ENCODE measurements at regions not wholly inside any gene's neighbourhood (a gene's known extent, or its start where the extent isn't known, plus 50 kb on each side); places are given as distances from the start of the nearest gene placed in this dataset.

DNA sequence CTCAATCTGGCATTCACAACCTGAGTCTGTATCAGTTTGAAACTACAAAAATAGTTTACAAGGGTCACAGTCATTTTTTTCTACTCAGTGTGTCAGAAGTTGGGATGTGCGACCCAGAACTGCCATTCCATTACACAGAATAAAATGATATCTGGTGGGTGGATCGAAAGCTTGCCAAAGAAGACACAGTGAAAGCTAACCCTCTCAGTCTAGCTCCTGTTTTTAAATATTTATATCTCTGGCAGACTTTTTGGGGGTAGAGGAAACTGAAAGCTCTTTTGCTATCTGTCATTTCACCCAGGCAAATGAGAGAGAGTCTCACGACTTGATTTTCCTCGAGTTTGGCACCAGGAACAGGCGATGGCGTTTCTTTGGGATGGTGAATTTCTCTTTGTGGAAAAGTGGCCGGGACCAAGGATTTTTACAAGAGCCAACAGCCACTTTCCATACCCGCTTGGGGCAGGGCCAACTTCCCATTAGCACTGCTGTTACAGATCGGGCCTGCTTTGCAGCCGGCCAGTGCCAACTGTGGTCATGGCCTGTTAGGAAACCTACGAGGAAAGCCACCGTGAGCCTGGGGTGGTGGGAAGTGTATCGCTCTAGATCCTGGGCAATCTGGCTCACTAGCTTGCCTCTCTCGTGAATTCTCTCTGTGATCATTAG lies 185.5 kb upstream of the NFIA start:
- H3K27ac Mint-ChIP-seq, result no peak overlapping the region
- H3K36me3 Mint-ChIP-seq, result no peaks in the 10 kb centered on the region
- no peak overlapping the region for H3K4me3 Mint-ChIP-seq
- H3K9me3 Mint-ChIP-seq (ENCODE audit: low read depth), result no peaks in the 10 kb centered on the region
- no peaks in the 10 kb centered on the region for H3K4me1 Mint-ChIP-seq (ENCODE audit: low read depth)
- H3K27me3 Mint-ChIP-seq, result peaks cover 3% of the 10 kb centered on the region

DNA sequence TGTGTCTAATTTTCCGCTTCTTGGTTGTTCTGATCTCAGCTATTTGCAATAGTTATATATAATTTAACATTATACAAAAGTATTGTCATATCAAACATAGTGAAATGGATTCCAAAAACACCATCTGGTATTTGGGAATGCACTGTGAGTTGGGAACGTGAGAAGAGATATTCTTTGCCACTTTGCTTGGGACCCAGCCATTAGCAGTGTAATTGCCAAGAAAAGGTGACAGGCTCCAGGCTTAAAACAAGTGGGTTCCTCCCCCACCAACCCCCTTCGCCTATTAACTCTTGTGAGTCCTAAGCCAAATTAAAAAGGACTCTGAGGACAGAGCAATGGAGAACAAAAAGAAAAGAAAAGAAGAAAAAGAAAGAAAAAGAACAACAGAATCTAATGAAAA lies 186.7 kb upstream of the NFIA start:
- H3K27ac Mint-ChIP-seq, result no peak overlapping the region
- H3K36me3 Mint-ChIP-seq, result no peaks in the 10 kb centered on the region
- H3K27me3 Mint-ChIP-seq, result peaks cover 3% of the 10 kb centered on the region
- H3K9me3 Mint-ChIP-seq (ENCODE audit: low read depth), result no peaks in the 10 kb centered on the region
- H3K4me3 Mint-ChIP-seq, result no peak overlapping the region
- H3K4me1 Mint-ChIP-seq (ENCODE audit: low read depth), result no peaks in the 10 kb centered on the region

DNA sequence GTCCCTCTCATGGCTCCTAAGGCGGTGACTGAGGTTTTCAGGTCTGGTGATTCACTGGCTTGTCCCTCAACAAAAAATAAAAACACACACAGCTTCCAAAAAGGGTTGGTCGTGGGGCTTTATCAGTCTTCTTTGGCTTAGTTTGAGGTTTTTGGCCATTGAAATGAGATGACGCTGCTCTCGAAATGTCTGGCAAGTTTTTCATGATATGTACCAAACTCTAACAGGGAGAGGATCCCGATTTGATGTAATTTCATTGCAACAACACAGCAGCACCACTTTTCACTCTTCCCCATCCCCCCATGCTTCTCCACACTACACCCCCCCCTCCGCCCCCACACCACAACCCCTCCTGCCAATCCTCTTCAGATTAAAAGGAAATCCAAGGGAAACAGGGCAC lies 187.1 kb upstream of the NFIA start:
- H3K27ac Mint-ChIP-seq, result no peak overlapping the region
- H3K27me3 Mint-ChIP-seq, result peaks cover 3% of the 10 kb centered on the region
- no peaks in the 10 kb centered on the region for H3K36me3 Mint-ChIP-seq
- no peak overlapping the region for H3K4me3 Mint-ChIP-seq
- H3K4me1 Mint-ChIP-seq (ENCODE audit: low read depth), result no peaks in the 10 kb centered on the region
- no peaks in the 10 kb centered on the region for H3K9me3 Mint-ChIP-seq (ENCODE audit: low read depth)

DNA sequence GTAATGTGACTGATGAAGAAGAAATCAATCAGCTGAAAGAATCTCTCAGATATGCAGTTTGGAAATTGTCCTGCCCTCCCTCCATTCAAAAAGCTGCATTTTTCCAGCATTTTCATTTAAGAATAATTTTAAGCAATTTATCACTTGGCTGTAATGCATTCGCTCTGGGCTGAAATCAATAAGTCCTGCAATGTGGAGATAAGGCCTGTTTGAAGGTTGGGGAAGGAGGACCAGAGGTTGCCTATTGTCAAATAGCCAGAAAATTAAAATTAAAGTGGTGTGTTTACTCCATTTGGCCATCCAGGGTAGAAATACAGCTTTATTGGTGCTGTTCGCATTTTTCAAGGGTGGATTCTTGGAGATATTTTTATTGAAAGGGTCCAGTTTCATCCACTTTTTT lies 187.6 kb upstream of the NFIA start:
- Mint-ChIP-seq H3K27me3 (peaks cover 3% of the 10 kb centered on the region), H3K9me3 (ENCODE audit: low read depth) (no peaks in the 10 kb centered on the region), H3K36me3 (no peaks in the 10 kb centered on the region), H3K4me3 (no peak overlapping the region), H3K4me1 (ENCODE audit: low read depth) (no peaks in the 10 kb centered on the region), H3K27ac (no peak overlapping the region)

DNA sequence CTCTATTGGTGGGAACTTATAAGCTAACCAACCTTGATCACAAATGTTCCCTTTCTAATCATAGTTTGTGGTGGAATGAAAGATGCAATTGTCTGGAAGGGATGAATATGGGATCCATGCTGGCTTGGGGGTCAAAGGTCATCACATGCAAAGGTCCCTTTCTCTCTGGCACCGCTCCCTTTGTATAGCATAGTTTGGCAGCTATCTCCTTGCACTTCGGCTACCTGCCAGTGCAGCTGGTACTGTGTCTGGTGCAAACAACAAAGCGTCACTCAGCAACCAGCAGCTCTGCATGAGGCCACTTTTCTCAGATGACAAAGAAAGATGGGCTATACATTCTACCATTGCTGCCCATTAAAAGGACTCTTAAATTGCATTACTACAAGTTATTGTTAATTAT lies 188.2 kb upstream of the NFIA start:
- Mint-ChIP-seq H3K4me3 (no peak overlapping the region), H3K4me1 (ENCODE audit: low read depth) (no peaks in the 10 kb centered on the region), H3K27ac (no peak overlapping the region), H3K27me3 (peaks cover 3% of the 10 kb centered on the region), H3K36me3 (no peaks in the 10 kb centered on the region), H3K9me3 (ENCODE audit: low read depth) (no peaks in the 10 kb centered on the region)

DNA sequence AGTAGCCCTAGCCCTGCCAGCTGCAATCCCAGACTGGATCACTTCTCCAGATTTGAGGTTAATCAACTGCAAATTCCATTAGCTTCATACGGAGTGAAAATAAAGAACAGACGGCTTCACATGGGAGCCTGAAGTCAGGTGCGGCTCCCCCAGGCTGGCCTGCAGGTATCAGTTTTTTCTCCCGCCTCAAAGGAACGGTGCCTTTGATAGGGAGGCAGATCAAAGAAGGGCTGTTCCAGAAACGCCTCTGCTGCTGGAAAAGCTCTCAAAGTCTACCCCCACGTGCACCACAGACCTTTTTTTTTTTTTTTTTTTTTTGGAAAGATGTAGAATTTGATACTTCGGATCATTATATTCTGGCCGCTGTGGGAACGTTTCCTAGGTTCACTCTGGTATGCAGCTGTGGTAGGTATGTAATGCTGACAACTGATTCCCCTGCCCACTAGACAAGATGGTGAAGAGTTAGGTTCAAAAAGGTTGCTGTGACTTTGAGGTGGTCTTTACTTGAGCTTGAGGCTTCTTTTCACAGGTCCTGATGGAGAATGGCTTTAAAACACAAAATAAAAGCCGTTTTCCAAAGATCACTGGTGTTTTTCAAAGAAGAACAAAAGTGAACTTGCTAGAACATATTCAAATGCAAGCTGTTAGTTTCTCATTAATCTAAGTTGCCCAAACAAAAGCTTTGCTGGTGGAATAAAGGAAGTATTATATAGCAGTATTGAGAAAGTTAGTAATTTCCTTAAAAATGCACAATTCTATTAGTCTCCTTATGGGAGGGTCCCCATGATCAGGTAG lies 189.0 kb upstream of the NFIA start:
- Mint-ChIP-seq H3K9me3 (ENCODE audit: low read depth) (no peaks in the 10 kb centered on the region), H3K36me3 (no peaks in the 10 kb centered on the region), H3K4me1 (ENCODE audit: low read depth) (no peaks in the 10 kb centered on the region), H3K27ac (no peak overlapping the region), H3K27me3 (peaks cover 2% of the 10 kb centered on the region), H3K4me3 (no peak overlapping the region)

DNA sequence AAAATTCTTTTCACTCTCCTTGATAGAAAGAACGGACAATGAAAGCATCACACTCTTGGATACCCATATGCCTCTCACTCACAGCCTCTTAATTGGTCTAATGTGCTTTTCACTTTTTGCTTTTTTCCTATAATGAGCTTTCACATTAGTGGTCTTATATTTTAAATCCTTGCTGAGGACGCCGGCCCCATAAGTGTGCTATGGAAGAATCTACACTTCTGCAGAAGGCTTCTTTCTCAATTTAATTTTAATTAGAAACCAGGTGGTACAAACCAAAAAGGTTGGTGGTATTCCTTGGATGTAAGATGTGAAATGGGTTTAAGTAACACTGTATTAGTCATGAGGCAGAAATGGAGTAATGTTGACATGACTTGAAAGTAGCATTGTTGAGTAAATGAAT lies 190.6 kb upstream of the NFIA start:
- Mint-ChIP-seq H3K4me3 (no peak overlapping the region), H3K27ac (no peak overlapping the region), H3K9me3 (ENCODE audit: low read depth) (no peaks in the 10 kb centered on the region), H3K27me3 (peaks cover under 1% of the 10 kb centered on the region), H3K36me3 (no peaks in the 10 kb centered on the region), H3K4me1 (ENCODE audit: low read depth) (no peaks in the 10 kb centered on the region)

DNA sequence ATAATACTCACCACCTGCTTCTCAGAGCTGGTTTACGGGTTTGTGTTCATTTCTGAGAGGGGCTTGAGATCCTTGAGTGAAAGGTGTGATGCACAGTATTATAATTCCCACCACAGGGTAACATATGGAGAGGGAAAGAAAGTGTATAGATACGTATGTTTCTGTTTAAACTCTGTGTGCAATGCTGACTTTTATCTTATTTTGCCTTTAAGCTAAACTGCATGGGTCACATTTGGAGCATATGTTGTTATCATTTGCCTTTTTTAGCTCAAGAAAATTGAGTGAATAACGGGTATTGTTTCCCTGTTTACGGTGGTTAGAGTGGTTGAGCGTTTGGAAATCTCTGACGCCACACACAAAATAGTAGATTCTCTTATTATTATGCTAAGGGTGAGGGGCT lies 191.1 kb upstream of the NFIA start:
- H3K4me3 Mint-ChIP-seq, result no peak overlapping the region
- no peak overlapping the region for H3K27ac Mint-ChIP-seq
- peaks cover 4% of the 10 kb centered on the region for H3K27me3 Mint-ChIP-seq
- H3K9me3 Mint-ChIP-seq (ENCODE audit: low read depth), result no peaks in the 10 kb centered on the region
- no peaks in the 10 kb centered on the region for H3K36me3 Mint-ChIP-seq
- H3K4me1 Mint-ChIP-seq (ENCODE audit: low read depth), result no peaks in the 10 kb centered on the region

DNA sequence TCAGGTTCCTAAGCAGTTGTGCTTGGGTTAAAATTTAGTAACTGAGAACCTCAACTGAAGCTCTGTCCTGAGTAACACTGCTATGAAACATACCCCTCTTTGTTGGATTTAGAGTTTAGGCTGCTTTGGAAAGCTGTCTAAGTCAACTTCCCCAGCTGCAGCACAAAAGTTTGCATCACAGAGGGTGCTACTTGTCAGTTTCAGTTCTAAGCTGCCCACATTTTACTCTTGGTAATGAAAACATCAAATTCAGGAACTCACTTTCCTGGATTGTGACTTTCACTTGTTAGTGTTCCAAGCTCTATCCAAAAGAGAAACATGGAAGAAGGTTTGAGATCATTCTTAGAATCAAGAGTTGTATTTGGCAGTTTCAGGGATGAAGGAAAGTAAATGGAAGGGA lies 191.7 kb upstream of the NFIA start:
- no peak overlapping the region for H3K27ac Mint-ChIP-seq
- H3K27me3 Mint-ChIP-seq, result peaks cover 4% of the 10 kb centered on the region
- H3K4me3 Mint-ChIP-seq, result no peak overlapping the region
- H3K36me3 Mint-ChIP-seq, result no peaks in the 10 kb centered on the region
- no peaks in the 10 kb centered on the region for H3K4me1 Mint-ChIP-seq (ENCODE audit: low read depth)
- H3K9me3 Mint-ChIP-seq (ENCODE audit: low read depth), result no peaks in the 10 kb centered on the region

DNA sequence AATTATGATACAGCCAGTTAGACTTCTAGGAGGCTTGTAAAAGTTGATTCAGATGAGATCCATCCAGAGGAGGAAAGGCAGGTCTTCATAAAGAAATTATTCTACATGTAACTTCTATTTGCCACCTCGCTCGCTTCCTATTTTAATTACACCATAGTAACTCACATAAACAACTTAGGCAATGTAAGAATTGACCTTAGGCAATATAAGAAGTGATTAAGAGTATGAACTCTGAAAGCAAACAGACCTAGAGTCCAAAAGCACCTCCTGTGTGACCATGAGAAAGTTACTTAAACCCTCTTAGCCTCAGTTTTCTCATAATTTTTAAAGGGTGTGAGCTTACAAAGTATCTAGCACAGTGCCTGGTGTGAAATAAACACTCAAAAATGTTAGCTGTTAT lies 192.7 kb upstream of the NFIA start:
- H3K36me3 Mint-ChIP-seq, result no peaks in the 10 kb centered on the region
- no peaks in the 10 kb centered on the region for H3K4me1 Mint-ChIP-seq (ENCODE audit: low read depth)
- no peaks in the 10 kb centered on the region for H3K9me3 Mint-ChIP-seq (ENCODE audit: low read depth)
- H3K27me3 Mint-ChIP-seq, result peaks cover 4% of the 10 kb centered on the region
- no peak overlapping the region for H3K4me3 Mint-ChIP-seq
- H3K27ac Mint-ChIP-seq, result no peak overlapping the region

DNA sequence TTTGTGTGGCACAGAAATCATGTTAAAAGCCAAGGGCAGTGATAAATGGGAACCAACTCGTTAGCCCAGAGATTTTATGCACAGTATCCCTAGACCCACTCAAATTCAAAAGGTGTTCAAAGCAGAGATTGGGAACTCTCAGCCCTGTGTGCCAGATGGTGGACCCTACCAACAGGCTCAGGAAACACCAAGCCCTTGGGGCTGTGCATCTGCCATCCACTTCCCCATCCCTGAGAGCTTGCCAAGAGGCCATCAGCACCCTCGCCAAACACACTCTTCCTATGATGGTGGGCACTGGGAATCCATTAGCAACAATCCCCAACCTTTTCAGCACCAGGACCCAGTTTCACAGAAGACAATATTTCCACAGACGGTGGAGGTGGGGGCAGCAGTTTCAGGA lies 194.2 kb upstream of the NFIA start:
- H3K27ac Mint-ChIP-seq, result no peak overlapping the region
- H3K4me1 Mint-ChIP-seq (ENCODE audit: low read depth), result no peaks in the 10 kb centered on the region
- H3K9me3 Mint-ChIP-seq (ENCODE audit: low read depth), result no peaks in the 10 kb centered on the region
- H3K4me3 Mint-ChIP-seq, result no peak overlapping the region
- no peaks in the 10 kb centered on the region for H3K36me3 Mint-ChIP-seq
- H3K27me3 Mint-ChIP-seq, result peaks cover 4% of the 10 kb centered on the region

DNA sequence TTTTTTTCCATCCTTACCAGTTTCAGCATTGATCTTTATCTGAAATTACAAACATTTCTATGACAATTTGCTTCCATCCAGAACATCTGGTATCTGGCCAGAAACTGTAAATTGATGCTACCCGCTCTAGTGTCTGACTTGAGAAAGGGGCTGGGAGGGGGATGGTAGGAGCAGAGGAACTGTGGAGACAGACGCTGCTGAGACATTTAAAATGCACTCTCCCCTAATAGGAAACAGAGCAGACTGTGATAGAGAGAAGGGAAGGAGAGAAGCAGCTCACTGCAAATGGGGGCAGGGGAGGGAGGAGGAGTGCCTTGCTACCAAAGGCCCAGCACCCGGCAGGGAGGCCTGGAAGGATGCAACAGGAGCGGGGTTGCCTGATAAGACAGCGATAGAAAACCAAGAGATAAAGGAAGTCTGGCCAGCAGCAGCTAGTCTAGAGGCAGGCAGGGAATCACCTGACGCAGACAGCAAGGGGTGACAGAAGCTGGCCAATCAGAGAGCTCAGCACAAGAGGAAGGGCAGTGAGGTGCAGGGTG lies 195.5 kb upstream of the NFIA start:
- no peaks in the 10 kb centered on the region for H3K36me3 Mint-ChIP-seq
- H3K4me1 Mint-ChIP-seq (ENCODE audit: low read depth), result no peaks in the 10 kb centered on the region
- no peaks in the 10 kb centered on the region for H3K9me3 Mint-ChIP-seq (ENCODE audit: low read depth)
- H3K27ac Mint-ChIP-seq, result no peak overlapping the region
- peaks cover 5% of the 10 kb centered on the region for H3K27me3 Mint-ChIP-seq
- no peak overlapping the region for H3K4me3 Mint-ChIP-seq

DNA sequence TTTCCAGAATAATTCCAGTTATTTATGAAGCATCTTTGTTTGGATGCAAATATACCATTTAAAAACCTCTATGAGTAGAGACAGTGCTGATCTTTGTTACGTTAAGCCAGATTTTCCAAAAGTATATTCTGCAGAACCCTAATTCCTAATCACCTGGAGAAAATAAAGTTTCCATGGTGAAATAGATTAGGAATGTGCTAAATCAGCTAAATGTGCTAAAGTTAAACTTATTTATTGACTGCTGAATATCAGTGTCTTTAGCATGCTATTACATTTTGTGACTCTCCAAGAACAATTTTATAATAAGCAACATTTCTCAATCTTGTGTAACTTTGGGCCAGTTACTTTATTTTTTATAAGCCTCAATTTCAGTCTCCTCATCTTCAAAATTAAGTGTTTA lies 196.3 kb upstream of the NFIA start:
- Mint-ChIP-seq H3K9me3 (ENCODE audit: low read depth) (no peaks in the 10 kb centered on the region), H3K27me3 (peaks cover 5% of the 10 kb centered on the region), H3K4me3 (no peak overlapping the region), H3K36me3 (no peaks in the 10 kb centered on the region), H3K27ac (no peak overlapping the region), H3K4me1 (ENCODE audit: low read depth) (no peaks in the 10 kb centered on the region)

DNA sequence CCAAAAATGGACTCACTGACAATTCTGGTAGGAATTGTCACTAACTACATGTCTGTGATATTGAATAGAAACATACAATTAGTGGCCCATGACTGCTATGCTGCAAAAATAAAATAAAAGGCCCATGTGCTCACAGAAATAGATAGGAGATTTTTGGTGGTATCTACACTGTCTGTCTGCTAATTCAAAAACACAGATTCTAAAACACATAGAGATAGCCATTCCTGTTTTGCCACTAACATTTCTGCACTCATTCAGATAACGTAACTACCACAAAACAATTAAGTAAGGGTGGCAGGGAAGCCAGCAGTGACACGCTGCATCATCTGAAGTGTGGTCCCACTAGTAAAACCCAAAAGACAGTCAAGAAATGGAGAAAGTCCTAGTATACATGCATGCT lies 202.2 kb upstream of the NFIA start:
- no peak overlapping the region for H3K4me3 Mint-ChIP-seq
- no peaks in the 10 kb centered on the region for H3K9me3 Mint-ChIP-seq (ENCODE audit: low read depth)

DNA sequence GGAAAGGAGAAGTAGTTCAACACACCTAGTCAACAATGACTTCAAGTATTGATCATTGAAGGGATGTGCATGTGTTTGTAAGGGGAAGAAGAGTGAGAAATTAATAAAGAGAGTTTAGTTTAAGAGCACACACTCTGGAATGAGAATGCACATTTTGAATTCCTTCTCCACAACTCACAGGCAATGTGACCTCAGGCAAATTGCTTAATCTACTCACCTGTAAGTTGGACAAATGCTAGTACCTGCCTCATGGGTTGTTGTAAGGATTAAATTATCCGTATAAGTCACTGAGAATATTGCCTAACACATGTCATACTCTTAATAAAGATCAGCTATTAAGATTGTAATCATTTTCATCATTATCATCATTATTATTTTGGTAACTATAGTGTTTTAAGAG lies 204.0 kb upstream of the NFIA start:
- Mint-ChIP-seq H3K4me1 (ENCODE audit: low read depth) (no peaks in the 10 kb centered on the region), H3K27me3 (peaks cover 3% of the 10 kb centered on the region), H3K36me3 (no peaks in the 10 kb centered on the region), H3K4me3 (no peak overlapping the region), H3K27ac (no peak overlapping the region), H3K9me3 (ENCODE audit: low read depth) (no peaks in the 10 kb centered on the region)

More for the DNA sequence above, 202.2 kb upstream of the NFIA start:
- Mint-ChIP-seq H3K4me1 (ENCODE audit: low read depth) (no peaks in the 10 kb centered on the region), H3K27ac (no peak overlapping the region), H3K36me3 (no peaks in the 10 kb centered on the region), H3K27me3 (peaks cover 3% of the 10 kb centered on the region)

DNA sequence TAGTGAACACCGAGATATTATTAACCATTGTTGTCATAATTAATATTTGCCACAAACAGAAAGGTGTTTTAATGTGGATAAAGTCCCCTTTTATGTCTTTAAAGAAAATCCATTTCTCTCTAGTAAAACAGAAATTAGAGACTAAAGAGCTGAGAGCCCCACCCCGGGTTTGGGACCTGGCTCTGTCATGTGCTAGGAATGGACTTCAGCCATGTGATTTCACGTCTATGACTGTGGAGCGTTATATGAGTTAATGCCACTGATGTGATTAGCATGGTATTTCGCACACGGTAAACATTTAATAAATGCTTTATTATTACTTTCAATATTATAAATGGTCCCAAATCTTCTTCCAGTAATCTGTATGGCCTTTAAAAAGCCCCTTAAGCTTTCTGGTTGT lies 205.0 kb upstream of the NFIA start:
- no peaks in the 10 kb centered on the region for H3K9me3 Mint-ChIP-seq (ENCODE audit: low read depth)
- no peak overlapping the region for H3K4me3 Mint-ChIP-seq
- no peaks in the 10 kb centered on the region for H3K4me1 Mint-ChIP-seq (ENCODE audit: low read depth)
- peaks cover 3% of the 10 kb centered on the region for H3K27me3 Mint-ChIP-seq
- H3K27ac Mint-ChIP-seq, result no peak overlapping the region
- H3K36me3 Mint-ChIP-seq, result no peaks in the 10 kb centered on the region

All from activated naive CD8-positive, alpha-beta T cell (primary cell).